Astrocyte (in vitro differentiated cells and primary cell): ENCODE measurements at regions not wholly inside any gene's neighbourhood (a gene's known extent, or its start where the extent isn't known, plus 50 kb on each side); places are given as distances from the start of the nearest gene placed in this dataset.

Experiments
- CTCF ChIP-seq: IDR thresholded peaks from 2 replicates; pipeline ENCODE4 v1.5.1; 2011; ENCODE audit warnings: low read depth, mild to moderate bottlenecking, inconsistent platforms, low read length, moderate library complexity; ENCODE audit not compliant: insufficient read depth
- EZH2 ChIP-seq: IDR thresholded peaks from 2 replicates; pipeline ENCODE4 v1.6.1; 2012; ENCODE audit warnings: mild to moderate bottlenecking, low read length, inconsistent platforms; ENCODE audit not compliant: insufficient read depth

- TF ChIP-seq CTCF (peak; percentile 81), EZH2 (no peak)
Observed at GRCh38 chr15:69729167-69729748, 276.6 kb downstream of the RPLP1 start.
